HG03439 (cell line): ENCODE measurements at regions not wholly inside any gene's neighbourhood (a gene's known extent, or its start where the extent isn't known, plus 50 kb on each side); places are given as distances from the start of the nearest gene placed in this dataset.
"Not testable (repeated sequence)": the region's sequence is repeated elsewhere in the genome, so short reads cannot be mapped to it uniquely, and the experiment has no call there.

Source experiments
- ATAC-seq: cut with Tn5 transposase; IDR thresholded peaks from one replicate; pipeline ENCODE4 v1.9.1; 2021; ENCODE audit warnings: mild to moderate bottlenecking, moderate library complexity; ENCODE audit not compliant: unreplicated experiment

- ATAC-seq, result no peak
These were observed 2771.0 kb upstream of the PCDH20 start for GRCh38 chr13:64186503-64187250.

GRCh38 chr13:64186071-64186470 is 2770.4 kb upstream of the PCDH20 start:
- no peak for ATAC-seq

GRCh38 chr13:64180756-64181155 is 2765.1 kb upstream of the PCDH20 start:
- no peak for ATAC-seq

- no peak for ATAC-seq
These were observed 2750.2 kb upstream of the PCDH20 start for GRCh38 chr13:64165826-64166225.

GRCh38 chr13:64164435-64164834 is 2748.8 kb upstream of the PCDH20 start:
- ATAC-seq, result no peak

- no peak for ATAC-seq
These were observed 2744.8 kb upstream of the PCDH20 start for GRCh38 chr13:64160479-64160878.

- no peak for ATAC-seq
These were observed 2743.3 kb upstream of the PCDH20 start for GRCh38 chr13:64158908-64159307.

- no peak for ATAC-seq
These were observed 2738.9 kb upstream of the PCDH20 start for GRCh38 chr13:64154514-64154913.

GRCh38 chr13:64130600-64130999 is 2715.0 kb upstream of the PCDH20 start:
- no peak for ATAC-seq

- no peak for ATAC-seq
These were observed 2714.5 kb upstream of the PCDH20 start for GRCh38 chr13:64130171-64130570.

- ATAC-seq, result no peak
These were observed 2712.2 kb upstream of the PCDH20 start for GRCh38 chr13:64127856-64128255.

GRCh38 chr13:64127192-64127591 is 2711.5 kb upstream of the PCDH20 start:
- ATAC-seq, result no peak

GRCh38 chr13:64121023-64121709 is 2705.5 kb upstream of the PCDH20 start:
- ATAC-seq, result not testable (repeated sequence)

- ATAC-seq, result no peak
These were observed 2684.3 kb upstream of the PCDH20 start for GRCh38 chr13:64099994-64100393.

GRCh38 chr13:64090311-64090710 is 2674.7 kb upstream of the PCDH20 start:
- no peak for ATAC-seq

GRCh38 chr13:64088491-64088890 is 2672.8 kb upstream of the PCDH20 start:
- ATAC-seq, result no peak

- ATAC-seq, result no peak
These were observed 2672.0 kb upstream of the PCDH20 start for GRCh38 chr13:64087624-64088023.

GRCh38 chr13:64083811-64084210 is 2668.2 kb upstream of the PCDH20 start:
- ATAC-seq, result no peak

- no peak for ATAC-seq
These were observed 2667.7 kb upstream of the PCDH20 start for GRCh38 chr13:64083396-64083795.

GRCh38 chr13:64078480-64078936 is 2662.9 kb upstream of the PCDH20 start:
- no peak for ATAC-seq

- no peak for ATAC-seq
These were observed 2662.4 kb upstream of the PCDH20 start for GRCh38 chr13:64078025-64078424.

- not testable (repeated sequence) for ATAC-seq
These were observed 2661.6 kb upstream of the PCDH20 start for GRCh38 chr13:64077132-64077835.
